ENCODE measurements at regions not wholly inside any gene's neighbourhood (a gene's known extent, or its start where the extent isn't known, plus 50 kb on each side); places are given as distances from the start of the nearest gene placed in this dataset.
A peak's percentile ranks its signal among the peaks of the same experiment; 100 is the strongest.

DNA sequence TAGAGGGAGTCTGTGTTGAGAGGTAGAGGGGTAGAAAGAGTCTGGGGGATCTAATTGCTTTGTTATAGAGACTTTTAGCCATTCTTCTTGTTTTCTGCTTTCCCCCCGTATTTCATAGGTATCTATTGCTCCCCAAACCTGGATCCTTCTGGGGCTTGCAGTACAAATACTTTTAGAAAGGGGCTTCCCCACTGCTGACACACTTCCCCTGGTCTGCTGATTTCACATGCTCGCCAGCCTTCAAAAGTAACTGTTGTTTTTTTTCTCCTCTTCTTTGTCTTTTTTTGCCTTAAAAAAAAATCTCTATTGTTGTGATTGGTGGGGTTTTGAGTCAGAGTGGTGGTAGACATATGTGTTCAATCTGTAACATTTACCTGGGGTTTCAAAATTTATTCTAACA, 300.6 kb upstream of the AZI2 start:
- DNase-seq = no peak

DNA sequence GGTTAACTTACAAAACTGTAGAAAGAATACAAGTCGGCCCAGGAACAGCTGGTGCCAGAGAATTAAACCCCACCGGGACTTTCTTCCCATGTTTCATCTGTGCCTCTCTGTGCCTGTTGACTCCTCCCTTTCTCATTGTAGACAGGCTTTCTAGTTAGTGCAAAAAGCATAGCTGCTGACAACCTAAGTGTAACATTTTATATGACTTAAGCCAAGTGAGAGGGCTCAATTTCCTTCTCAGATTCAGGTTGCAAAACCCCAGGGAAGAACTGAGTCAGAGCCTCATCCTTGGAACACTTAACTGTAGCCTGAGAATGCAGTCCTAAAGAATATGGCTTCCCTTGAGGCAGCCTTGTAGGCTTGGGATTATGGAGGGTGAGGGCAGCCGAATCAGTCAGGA, 302.5 kb upstream of the AZI2 start:
- DNase-seq = no peak

- no peak for DNase-seq
Measured at GRCh38 chr3:28664123-28664522, 315.5 kb upstream of the AZI2 start.

DNA sequence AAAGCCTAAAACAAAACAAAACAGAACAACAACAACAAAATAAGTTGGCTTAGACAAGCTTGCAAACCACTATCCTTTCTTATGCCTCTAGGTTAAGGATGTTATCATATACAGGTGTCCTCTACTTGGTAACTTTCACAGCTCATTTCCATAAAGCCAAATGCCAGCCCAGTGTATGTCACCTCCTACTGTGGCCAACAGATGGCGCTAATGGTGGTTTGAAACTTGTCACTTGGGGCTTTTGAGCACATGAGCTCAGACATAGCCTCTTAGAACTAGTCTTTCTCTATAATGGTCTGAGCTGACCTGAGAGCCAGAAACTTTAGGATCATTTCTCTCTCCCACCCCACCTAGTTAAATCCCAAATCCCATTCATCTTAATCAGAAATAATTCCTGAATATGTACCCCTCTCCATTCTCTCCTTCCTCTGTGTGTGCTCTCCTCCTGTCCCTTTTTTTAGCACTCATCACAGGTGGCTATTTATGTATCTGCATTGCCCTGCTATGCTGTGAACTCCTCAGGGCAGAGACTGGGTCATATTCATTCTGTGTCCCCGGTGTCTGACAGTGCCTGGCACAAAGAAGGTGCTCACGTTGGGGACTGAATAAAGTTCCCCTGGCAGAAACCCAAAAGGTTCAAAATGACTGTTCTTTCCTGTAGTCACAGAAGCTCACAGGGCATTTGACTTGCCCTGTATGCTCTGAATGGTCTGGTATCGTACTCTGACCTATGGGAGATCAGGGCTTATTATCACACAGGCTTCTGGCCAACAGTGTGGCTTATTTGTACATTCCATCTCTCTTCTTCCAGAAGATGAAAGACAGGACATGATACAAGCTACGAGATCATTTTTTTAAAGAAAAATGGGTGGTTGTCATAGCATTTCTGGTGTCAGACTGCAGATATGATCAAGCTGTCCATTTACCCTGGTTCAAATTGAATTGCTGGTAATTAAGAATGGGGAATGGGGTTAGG, 319.3 kb upstream of the AZI2 start:
- peak; percentile 9 to 17 for DNase-seq

DNA sequence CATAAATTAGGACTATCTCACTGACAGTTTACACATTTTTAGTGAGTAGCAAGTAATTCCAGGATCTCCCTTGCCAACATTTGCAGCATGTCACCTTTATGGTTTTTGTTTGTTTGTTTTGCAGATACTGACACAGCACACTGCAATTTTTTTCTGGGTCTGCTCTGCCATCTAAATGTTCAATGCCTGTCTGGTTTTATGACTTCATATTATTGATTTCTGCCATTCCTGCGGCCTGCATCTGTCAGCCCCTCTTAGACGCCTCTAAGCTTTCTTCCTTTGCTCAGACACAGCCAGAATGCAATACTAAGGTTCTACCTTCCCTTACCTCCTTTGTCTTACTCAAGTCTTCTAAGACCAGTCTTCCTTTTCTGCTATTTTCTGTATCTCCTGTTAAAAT, 321.2 kb upstream of the AZI2 start:
- no peak for DNase-seq

- DNase-seq = no peak
Measured at GRCh38 chr3:28672406-28672805, 323.8 kb upstream of the AZI2 start.

DNA sequence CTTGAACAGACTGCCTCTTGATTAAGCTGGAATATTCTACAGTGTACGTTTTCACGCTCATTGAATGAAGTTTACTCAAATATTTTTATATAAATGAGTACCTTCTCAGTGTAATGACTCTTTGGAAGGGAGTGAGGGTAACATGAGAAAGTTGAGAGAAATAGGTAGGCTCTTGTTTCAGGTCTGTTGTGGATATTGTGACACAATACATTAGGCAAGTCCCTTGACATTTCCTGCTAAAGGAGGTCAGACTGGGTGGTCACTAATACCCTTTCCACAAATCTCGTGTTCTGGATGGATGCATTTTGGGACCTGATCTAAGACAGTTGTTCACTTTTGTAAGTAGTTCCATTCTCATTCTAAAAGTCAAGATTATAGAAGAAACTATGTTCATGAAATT, 324.8 kb upstream of the AZI2 start:
- no peak for DNase-seq

DNA sequence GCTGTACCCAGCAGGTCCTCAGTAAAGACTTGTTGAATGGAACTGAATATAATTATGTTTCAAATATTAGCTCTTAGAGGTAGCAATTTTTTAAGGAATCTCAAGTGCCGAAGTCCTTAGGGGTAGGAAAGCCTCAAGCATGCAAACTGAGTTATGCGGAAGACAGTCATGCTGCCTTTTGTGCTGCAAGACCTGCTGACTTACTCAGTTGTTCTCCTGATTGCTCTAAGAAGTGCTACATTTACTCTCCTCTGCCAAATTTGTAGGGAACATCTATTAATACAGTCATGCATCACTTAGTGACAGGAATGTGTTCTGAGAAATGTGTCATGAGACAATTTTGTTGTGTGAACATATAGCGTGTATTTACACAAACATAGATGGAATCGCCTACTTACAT, 325.6 kb upstream of the AZI2 start:
- DNase-seq = no peak

DNA sequence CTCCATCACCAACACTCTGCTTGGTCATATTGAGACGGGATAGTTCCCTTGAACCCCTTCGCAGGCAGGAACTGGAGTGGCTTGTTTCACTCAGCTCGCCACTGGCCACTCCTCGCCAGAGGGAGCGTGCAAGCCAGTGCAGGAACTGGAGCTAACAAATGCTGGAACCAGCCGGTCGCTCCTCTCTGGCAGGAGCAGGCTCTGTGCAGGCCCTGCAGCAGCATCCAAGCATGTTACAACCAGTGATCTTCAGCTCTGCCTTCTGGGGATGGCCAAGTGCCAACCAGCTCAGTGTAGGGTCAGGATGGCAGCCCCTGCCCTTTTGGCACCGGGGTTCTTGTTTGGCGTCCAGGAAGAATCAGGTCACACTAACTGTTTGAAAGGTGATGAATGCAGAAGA, 329.0 kb upstream of the AZI2 start:
- DNase-seq = no peak

GRCh38 chr3:28678086-28678485, 329.5 kb upstream of the AZI2 start:
- DNase-seq = no peak

DNA sequence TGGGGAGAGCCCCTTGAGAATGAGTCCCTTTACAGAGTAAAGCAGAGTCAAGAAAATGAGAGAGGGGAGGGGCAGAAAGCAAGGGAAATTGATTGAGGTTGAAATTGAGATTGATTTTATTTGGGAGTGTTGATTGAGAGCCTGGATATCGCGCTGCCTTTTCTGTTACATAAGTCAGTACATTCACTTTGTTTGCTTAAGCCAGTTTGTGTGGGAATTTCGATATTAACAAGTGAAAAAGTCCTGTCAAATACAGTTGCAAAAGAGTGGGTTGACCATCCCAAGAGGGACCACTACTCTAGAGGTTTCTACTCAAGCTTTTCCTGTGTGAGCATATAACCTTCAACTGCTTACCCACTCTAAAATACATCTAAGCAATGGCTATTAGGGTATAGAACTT, 331.4 kb upstream of the AZI2 start:
- no peak for DNase-seq

GRCh38 chr3:28682121-28682520, 333.5 kb upstream of the AZI2 start:
- no peak for DNase-seq

DNA sequence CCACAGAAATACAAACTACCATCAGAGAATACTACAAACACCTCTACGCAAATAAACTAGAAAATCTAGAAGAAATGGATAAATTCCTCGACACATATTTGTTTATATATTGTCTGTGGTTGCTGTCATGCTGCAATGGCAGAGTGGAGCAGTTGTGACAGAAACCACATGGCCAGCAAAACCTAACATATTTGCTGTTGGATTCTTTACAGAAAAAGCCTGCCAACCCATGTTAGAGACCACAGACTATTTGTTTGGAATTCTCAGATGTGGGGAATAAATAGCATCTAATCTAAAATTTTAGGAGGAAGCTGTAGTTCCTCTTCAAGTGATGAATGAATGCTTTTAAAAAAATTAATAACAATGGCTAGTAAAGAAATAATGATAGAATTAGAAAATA, 341.6 kb upstream of the AZI2 start:
- DNase-seq = no peak

DNA sequence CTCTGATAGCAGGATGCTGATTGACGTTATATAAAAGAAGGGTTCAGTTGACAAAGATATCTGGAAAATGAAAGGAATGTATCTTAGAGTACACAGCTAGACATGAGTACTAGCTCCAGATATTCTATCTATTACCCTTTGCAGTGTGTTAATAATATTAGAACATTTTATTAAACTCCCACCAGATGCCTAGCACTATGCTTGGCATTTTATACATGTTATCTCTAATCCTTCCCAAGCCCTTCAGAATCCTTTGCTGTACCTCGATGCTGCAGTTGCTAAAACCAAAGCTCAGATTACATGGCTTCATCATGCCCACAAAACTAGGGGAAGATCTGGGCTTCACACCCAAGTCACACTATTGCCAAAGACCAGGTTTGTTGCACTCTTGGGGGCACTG, 350.1 kb upstream of the AZI2 start:
- no peak for DNase-seq

DNA sequence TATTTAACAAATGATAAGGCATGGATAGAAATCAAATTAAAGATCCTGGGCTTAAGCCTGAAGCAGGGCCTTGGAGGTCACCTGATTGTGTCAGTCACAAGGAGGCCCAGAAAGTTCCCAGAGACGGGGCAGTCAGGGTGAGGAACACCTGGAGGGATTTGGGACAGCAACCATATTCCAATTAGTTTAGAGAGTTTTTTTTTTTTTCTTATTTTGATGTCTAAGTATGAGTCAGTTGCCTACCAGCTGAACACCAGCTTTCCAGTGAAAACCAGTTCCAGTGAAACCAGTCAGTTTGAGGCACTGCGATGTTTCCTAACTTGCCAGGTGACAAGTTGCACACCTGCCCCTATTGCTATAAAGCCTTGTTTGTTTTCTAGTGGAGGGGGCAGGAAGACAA, 350.7 kb upstream of the AZI2 start:
- DNase-seq = no peak

GRCh38 chr3:28700728-28701127, 352.1 kb upstream of the AZI2 start:
- no peak for DNase-seq

DNA sequence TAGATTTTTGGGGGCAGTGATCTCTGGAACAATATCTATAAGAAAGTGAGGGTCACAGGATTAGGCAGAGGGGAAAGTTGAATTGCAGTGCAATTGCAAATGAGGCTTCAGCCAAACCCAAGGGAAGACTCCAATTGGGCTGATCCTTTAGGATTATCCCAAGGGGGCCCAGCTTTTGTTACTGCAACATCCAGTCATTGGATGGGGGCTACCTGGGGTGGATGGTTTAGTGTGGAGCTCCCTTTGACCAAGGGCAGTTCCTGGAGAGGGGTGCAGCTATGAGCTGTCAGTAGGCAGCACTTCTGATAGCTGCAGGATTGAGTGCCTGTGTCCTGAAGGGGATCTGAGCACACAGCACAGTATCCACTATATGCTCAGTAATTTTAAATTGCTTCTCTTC, 355.2 kb upstream of the AZI2 start:
- no peak for DNase-seq

DNA sequence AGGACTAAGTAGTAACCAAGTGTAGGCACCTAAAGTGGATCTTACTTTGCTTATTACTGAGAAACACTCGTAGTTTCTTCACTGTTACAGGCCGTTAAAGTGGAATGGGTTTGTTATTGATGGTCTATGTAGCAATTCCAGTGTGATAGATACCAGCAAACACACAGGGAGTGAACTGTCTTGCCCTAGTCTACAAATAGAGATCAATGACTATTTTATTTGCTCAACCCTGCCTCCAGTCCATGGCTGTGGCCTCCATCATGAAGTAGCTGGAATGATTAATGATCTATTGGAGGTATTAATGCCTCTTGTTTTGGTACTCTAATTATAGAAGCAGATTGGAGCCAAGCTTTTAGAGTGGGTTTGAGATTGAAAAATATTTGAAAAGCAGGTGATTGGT, 362.7 kb upstream of the AZI2 start:
- no peak for DNase-seq

GRCh38 chr3:28716939-28717338, 368.3 kb upstream of the AZI2 start:
- no peak for DNase-seq

DNA sequence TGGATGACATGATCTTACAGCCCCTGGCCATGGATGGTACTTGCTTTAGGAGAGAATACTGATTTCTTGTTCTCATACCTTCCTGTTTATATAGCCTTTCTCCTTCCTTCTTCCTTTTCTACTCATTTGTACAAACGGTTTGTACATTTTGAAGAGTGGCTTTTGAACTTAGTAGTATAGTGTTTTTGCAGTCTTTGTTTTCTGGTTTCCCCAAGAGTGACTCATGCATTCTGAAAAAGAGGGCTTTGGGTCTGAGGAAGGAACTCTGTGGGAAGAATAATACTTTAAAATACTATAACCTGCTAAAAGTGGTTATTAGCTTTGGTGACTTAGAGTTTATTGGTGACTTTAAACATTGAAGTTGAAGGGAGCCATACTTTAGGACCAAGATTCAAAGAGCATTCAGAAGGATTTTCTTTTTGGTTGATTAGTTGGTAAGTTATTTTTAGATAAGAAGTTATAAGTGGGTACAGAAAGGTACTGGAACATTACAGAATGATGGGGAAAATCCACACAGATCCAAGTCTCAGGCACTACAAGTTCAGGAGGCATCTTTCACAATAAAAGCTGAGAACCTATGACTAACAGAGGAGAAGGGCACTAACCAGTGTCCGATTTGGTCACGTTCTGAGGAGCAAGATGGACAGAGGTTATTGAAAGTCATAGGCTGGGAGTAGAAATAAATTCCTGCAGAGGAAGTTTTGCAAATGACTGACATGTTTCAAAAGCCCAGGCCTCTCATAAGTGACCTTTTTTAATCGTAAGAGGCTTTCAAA, 369.6 kb upstream of the AZI2 start:
- no peak for DNase-seq

GRCh38 chr3:28726840-28727239, 378.2 kb upstream of the AZI2 start:
- DNase-seq = no peak

- no peak for DNase-seq
Measured at GRCh38 chr3:28727307-28727706, 378.7 kb upstream of the AZI2 start.

DNA sequence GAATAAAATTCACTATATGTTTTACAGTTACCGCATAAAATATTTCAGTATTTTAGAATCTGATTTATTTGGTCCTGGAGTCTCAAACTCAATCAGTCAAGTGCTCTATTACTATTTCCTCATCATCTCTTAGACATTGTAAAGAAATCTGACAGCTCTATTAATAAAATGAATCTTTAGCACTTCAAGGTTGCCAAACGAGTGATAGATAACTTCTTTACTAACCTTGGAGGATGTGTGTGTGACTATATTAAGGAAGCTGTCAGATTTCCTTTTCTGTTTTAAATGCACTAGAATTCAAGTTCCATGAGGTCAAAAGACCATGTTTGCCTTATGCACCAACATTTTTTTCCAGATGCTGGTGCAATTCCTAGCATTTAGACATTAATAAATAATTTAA, 389.8 kb upstream of the AZI2 start:
- DNase-seq = no peak

DNA sequence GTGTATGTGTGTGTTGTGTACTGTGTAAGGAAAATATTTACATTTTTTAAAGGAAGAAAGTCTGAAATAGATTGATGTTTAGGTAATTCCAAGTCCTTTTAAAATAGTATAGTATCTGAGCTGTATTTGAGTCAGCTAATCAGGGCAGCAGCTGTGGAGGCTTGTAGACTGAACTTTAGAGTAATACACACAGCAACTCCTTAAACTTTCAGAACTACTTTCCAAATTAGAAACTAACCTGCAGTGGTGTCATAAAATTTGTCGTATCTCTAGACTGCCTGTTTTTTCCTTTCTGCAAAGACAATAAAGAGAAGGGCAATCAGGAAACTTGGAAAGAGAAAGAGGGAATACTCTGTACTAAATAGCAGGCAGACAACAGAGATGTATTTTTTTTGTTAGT, 391.0 kb upstream of the AZI2 start:
- no peak for DNase-seq

All from stimulated activated CD4-positive, alpha-beta T cell treated with anti-CD3 and anti-CD28 coated beads, Interleukin-4, amount 100 ng/mL, for 4 hours (primary cell).